Kidney glomerular epithelial cell (primary cell): ENCODE measurements at regions not wholly inside any gene's neighbourhood (a gene's known extent, or its start where the extent isn't known, plus 50 kb on each side); places are given as distances from the start of the nearest gene placed in this dataset.

Source experiments
- DNase-seq: peaks from one replicate; lab custom pipeline; 2025; lab: John Stamatoyannopoulos, UW

GRCh38 chr9:99753436-99753835 lies 68.2 kb upstream of the NR4A3 start:
- DNase-seq: peak; percentile 54

DNA sequence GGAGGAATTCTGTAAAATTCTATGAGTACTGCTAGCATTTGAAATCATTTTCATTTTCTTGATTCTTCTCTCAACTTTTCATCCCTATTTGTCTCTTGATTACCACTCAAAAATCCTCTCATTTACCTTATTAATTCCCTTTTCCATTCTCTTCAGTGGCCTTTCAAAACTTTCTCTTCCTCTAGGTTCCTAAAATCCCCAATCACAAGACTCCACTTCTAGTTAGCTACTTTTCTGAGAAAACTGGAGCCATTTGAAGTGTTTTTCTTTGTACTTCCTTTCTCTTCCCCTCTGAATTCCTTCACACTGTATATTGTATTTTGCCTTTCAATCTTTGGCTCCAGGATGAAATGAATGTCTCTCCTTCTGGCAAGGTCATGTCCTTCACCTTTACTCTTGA lies 61.3 kb upstream of the NR4A3 start:
- DNase-seq: no peak

DNA sequence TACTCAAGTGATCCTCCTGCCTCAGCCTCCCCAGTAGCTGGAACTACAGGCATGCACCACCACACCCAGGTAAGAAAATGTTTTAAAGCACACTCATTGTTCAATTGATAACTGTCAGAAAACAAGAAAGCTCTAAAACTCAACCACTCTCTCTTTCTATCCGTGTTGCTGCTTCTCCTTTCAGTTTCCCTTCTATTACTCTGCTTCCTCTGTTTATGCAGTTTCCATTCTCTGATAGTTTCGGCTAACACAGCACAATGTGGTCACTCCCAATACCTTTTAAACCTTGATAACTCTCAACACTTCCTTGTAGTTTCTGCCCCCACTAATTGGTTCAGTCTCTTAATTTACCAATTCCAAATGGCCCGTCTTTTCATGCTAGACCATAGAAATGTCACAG lies 59.2 kb upstream of the NR4A3 start:
- DNase-seq: no peak
